Ishikawa (cell line): ENCODE measurements at regions not wholly inside any gene's neighbourhood (a gene's known extent, or its start where the extent isn't known, plus 50 kb on each side); places are given as distances from the start of the nearest gene placed in this dataset.

Source experiments
- CEBPB ChIP-seq: IDR thresholded peaks from 2 replicates; pipeline ENCODE4 v1.6.1; 2012
- EGR1 ChIP-seq: IDR thresholded peaks from 2 replicates; pipeline ENCODE4 v1.6.1; 2012
- REST ChIP-seq: IDR thresholded peaks from 2 replicates; pipeline ENCODE4 v1.6.1; 2012; ENCODE audit warnings: low read depth, mild to moderate bottlenecking
- TAF1 ChIP-seq: IDR thresholded peaks from 2 replicates; pipeline ENCODE4 v1.6.1; 2012; ENCODE audit warnings: low read depth, mild to moderate bottlenecking
- TCF12 ChIP-seq: IDR thresholded peaks from 2 replicates; pipeline ENCODE4 v1.6.1; 2012; ENCODE audit warnings: low read depth
- TEAD4 ChIP-seq: IDR thresholded peaks from 2 replicates; pipeline ENCODE4 v1.6.1; 2012
- YY1 ChIP-seq: IDR thresholded peaks from 2 replicates; pipeline ENCODE4 v1.6.1; 2012; ENCODE audit warnings: low read depth

- TF ChIP-seq YY1 (no peak), EGR1 (no peak), CEBPB (no peak), TAF1 (no peak), TEAD4 (no peak), TCF12 (no peak), REST (no peak)
Measured at GRCh38 chr21:41568606-41569385, 60.8 kb upstream of the TMPRSS2 start.
